ENCODE measurements at regions not wholly inside any gene's neighbourhood (a gene's known extent, or its start where the extent isn't known, plus 50 kb on each side); places are given as distances from the start of the nearest gene placed in this dataset.

- no peak for DNase-seq (ENCODE audit: low spot score)
These were observed 206.5 kb upstream of the BMP2 start for GRCh38 chr20:6560978-6561377.

- no peak for DNase-seq (ENCODE audit: low spot score)
These were observed 207.7 kb upstream of the BMP2 start for GRCh38 chr20:6559791-6560190.

DNA sequence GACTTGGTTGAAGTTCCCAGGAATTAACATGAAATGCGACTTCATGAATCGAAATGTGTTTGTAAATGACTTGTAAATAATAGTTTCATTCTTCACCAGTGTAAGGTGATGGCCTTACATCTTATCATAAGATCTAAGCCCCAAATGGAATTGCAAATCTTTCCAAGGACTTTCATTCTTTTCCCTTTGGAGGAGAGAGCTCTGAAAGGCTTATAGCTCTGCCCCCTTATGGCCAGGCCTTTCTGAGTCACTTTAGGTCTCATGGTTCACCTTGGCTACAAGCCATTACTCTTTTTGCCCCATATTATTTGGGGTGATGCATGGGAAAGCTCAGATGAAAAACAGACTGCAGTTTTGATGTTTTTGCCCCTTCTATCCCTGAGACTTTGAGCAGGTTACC, 209.1 kb upstream of the BMP2 start:
- DNase-seq (ENCODE audit: low spot score): no peak

DNA sequence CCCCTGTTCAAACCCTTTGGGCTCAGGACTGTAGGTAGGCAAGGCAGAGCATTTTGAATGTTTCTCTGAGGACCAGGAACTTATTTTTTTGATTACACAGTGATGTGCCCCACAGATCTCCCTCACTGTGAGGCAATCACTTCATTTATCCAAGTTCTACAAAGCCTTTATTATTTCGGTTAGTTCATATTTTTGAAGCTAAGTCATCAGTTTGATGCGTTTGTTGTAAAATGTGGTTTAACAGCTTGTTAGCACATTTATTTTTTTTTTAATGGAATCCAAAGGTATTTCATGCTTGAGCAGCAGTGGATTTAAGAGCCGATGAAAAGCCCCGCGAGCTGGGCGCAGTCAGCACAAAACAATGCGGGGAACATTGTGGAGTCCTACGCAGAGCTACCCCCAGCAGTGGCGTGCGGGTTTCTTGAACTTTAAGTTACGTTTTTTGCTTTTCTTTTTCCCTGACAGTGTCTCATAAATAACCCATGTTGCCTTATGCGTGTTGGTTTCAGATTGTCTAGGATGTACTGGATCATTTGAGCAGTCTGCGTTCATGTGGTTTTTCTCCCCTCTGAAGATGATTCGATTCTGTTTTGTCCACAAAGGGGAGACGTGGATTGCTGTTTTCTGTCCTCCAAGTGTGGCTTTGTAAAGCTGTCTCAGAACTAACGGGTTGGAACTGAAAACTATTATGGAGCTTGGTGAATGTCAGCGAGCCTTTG, 233.6 kb upstream of the BMP2 start:
- DNase-seq (ENCODE audit: low spot score): no peak

- no peak for DNase-seq (ENCODE audit: low spot score)
These were observed 234.1 kb upstream of the BMP2 start for GRCh38 chr20:6533351-6533750.

GRCh38 chr20:6530779-6531315, 236.6 kb upstream of the BMP2 start:
- DNase-seq (ENCODE audit: low spot score): no peak

GRCh38 chr20:6530254-6530653, 237.2 kb upstream of the BMP2 start:
- DNase-seq (ENCODE audit: low spot score): no peak

GRCh38 chr20:6525447-6526303, 241.8 kb upstream of the BMP2 start:
- no peak for DNase-seq (ENCODE audit: low spot score)

DNA sequence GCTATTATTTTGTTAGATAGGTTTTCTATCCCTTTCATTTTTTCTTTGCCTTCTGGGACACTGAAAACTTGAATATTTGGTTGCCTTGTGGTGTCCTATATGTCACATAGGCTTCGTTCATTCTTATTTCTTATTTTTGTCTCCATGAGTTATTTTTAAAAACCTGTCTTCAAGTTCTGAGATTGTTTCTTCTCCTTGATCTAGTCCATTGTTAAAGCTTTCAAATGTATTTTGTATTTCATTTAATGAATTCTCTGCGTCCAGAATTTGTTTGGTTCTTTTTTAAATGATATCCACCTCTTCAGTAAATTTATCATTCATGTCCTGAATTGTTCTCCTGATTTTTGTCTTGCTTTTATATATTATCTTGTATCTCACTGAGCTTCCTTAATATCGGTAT, 243.2 kb upstream of the BMP2 start:
- DNase-seq (ENCODE audit: low spot score): no peak

GRCh38 chr20:6519556-6519955, 247.9 kb upstream of the BMP2 start:
- no peak for DNase-seq (ENCODE audit: low spot score)

- no peak for DNase-seq (ENCODE audit: low spot score)
These were observed 252.2 kb upstream of the BMP2 start for GRCh38 chr20:6515261-6515660.

GRCh38 chr20:6513599-6513998, 253.9 kb upstream of the BMP2 start:
- no peak for DNase-seq (ENCODE audit: low spot score)

- no peak for DNase-seq (ENCODE audit: low spot score)
These were observed 258.1 kb upstream of the BMP2 start for GRCh38 chr20:6509374-6509773.

- no peak for DNase-seq (ENCODE audit: low spot score)
These were observed 260.6 kb upstream of the BMP2 start for GRCh38 chr20:6506906-6507305.

DNA sequence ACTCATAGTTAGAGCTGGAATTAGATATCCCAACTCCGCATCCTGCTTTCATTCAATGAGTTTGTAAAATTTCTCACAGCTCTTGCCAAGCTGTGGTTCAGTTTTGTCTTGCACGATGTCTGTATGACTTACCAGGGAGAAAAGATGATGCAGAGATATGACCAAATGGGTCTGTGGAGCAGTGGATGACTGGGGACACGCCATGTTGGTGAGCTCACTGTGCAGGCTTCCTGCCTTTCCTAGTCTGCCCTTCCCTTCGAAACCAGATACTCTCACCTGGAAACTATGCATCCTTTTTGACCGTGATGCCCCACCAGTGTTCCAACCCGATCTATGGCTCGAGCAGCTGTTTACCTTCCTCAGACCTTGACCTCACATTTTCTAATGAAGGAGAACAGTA, 262.7 kb upstream of the BMP2 start:
- no peak for DNase-seq (ENCODE audit: low spot score)

GRCh38 chr20:6504179-6504578, 263.3 kb upstream of the BMP2 start:
- DNase-seq (ENCODE audit: low spot score): no peak

- DNase-seq (ENCODE audit: low spot score): no peak
These were observed 264.5 kb upstream of the BMP2 start for GRCh38 chr20:6502999-6503398.

GRCh38 chr20:6502219-6502618, 265.3 kb upstream of the BMP2 start:
- no peak for DNase-seq (ENCODE audit: low spot score)

- no peak for DNase-seq (ENCODE audit: low spot score)
These were observed 266.4 kb upstream of the BMP2 start for GRCh38 chr20:6501061-6501460.

DNA sequence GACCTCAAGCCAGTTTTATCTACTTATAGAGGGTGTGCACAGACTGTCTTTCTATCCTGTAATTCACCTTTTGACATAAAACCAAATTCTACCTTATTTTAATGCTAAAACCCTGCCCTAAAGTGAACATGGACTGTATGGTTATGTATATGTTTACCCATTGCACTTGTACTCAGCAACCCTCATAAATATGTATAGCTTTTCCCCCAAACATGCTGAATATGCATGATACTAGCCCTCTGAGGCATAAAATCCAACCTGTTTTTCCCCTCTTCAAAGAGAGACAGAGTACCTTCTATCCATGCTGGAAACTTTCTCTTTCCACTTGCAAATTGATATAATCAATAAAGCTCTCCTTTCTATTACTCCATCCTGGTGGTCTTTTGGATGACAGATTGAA, 267.9 kb upstream of the BMP2 start:
- no peak for DNase-seq (ENCODE audit: low spot score)

GRCh38 chr20:6496874-6497273, 270.6 kb upstream of the BMP2 start:
- DNase-seq (ENCODE audit: low spot score): no peak

DNA sequence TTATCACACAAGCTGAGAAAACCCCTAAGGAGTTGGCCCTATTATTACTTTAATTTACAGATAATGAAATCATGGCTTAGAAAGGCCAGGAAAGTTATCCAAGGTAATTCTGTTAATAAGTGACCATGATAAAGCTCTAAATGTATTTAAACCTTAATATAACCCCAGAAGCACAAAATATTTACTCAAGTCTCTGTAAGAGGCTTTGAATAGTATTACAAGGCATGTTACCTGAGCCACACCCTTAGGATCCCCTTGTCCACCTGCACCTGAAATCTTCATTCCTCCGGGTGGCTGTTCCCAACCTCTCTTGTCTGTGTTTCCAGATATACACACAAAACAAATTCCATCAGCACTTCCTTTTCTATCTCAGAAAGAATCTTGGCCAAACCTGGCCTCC, 271.6 kb upstream of the BMP2 start:
- DNase-seq (ENCODE audit: low spot score): no peak

All from germinal center (tissue), 1 donor.